ENCODE measurements at regions not wholly inside any gene's neighbourhood (a gene's known extent, or its start where the extent isn't known, plus 50 kb on each side); places are given as distances from the start of the nearest gene placed in this dataset.
"Not testable (repeated sequence)": the region's sequence is repeated elsewhere in the genome, so short reads cannot be mapped to it uniquely, and the experiment has no call there.

DNA sequence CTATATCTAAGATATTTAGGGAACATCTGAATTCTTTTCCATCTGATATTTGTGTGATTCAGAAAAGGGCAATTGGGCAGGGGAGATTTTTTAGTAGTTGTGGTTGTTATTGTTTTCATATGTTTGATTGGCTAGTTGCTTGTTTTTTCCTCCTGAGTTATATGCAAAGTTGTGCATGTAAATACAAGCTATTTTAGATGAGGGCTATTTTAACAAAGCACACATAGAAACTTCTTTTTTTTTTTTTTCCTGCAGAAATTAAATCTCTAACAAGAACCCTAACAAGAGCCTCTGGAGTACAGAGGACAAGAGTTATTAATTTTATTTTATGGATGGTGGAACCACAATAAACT, 559.1 kb downstream of the CETN3 start:
- DNase-seq = no peak

- no peak for DNase-seq
Observed at GRCh38 chr5:89849830-89850512, 559.6 kb downstream of the CETN3 start.

DNA sequence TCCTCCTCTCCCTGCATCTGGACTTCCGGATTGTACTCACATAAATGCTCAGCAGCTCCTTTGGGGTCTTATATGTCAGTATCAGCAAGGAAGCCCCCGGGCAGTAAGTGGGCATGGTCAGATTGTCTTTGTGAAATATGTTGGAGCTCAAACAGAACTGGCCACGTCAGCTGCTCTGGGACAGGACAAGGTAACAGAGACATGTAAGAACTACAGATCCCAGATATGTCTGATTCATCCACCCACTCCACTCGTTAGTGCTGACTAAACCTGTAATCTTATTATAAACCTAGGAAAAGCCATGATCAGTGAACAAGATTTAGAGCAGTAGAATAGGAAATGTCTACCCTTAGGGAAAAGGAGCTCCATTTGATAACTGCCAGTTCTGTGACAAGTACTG, 561.8 kb downstream of the CETN3 start:
- DNase-seq = no peak

GRCh38 chr5:89844548-89844947, 565.0 kb downstream of the CETN3 start:
- no peak for DNase-seq

DNA sequence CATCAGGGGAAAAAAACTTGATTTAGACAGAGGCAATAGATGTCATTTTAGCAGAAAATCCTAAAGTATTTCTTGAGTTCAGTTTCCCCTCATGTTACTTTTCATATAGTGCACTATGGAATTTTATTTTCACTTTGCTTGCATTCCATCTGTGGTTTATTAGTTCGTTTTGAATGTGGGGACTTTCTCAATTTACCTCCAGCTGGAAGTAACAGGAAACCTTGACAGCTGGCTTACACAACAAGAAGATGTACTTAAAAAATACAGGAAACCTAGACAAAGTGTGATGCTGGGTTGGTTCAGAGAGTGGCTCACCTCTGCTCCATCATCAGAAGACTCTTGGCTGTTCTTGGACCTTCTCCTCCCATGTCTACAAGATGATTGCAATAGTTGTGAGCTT, 567.0 kb downstream of the CETN3 start:
- DNase-seq = no peak

GRCh38 chr5:89840906-89841305, 568.6 kb downstream of the CETN3 start:
- no peak for DNase-seq

- DNase-seq = no peak
Observed at GRCh38 chr5:89830691-89831090, 578.9 kb downstream of the CETN3 start.

GRCh38 chr5:89827960-89828359, 581.6 kb downstream of the CETN3 start:
- no peak for DNase-seq

- DNase-seq = no peak
Observed at GRCh38 chr5:89827359-89827758, 582.2 kb downstream of the CETN3 start.

GRCh38 chr5:89826938-89827337, 582.6 kb downstream of the CETN3 start:
- DNase-seq = no peak

DNA sequence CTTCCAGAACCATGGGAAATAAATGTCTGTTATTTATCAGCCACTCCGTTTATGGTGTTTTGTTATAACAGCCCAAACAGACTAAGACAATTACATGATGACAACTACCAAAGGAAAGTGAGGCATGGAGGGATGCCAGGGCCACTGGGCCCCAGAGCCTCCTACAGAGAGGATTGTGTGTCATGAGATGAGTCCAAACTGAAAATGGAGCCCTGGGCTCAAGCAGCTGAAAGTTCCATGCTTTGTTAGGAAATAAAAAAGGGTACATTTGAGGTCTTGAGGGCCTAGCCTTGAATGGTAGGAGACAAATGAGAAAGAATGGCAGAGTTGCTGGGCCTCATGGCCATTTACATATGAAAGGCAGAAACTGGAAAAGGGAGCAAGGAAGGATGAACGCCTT, 586.5 kb downstream of the CETN3 start:
- DNase-seq = no peak

DNA sequence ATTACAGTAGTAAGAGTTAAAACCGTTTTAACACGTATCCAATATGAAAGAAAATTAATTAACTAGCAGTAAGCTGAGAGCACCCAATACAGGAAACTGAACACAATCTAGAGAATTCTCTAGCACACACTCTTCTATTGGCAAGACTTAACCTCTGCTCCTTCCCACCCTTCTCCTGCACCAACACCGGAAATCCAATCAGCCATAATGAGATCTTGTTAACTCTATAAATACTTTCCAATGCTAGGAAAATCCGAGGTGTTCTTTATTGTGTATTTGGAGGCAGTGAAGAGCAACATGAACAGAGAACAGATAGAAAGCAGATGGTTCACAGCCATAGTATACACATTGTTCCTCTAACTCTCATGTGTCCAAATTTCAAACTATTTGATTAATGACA, 591.7 kb downstream of the CETN3 start:
- DNase-seq = no peak

DNA sequence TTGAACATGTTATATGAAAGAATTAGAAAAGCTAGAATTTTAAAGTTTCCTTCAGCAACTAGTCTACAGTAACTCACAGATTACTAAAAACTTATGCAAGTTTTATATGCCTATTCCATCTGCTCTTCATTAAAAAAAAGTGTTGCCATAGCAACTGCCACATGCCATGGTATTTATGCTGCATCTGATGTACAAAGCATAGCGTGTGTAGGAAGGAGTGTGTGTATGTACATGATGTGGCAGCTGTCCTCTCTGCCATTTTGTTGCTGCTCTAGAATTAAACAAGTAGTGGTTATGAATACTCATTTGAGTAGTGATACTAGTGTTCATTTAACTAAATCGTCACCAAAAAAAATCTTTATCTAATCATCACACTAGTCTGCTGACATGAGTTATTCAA, 593.5 kb downstream of the CETN3 start:
- DNase-seq = no peak

DNA sequence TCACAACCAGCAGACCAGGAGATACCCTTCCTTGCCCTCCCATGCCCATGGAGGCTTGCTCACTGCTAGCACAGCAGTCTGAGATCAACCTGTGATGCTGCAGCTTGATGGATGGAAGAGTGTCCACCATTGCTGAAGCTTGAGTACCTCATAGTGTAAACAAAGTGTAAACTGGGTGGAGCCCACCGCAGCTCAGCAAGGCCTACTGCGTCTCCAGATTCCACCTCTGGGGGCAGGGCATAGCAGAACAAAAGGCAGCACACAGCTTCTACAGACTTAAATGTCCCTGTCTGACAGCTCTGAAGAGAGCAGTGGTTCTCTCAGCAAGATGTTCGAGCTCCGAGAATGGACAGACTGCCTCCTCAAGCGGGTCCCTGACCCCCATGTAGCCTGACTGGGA, 608.8 kb downstream of the CETN3 start:
- DNase-seq = not testable (repeated sequence)

DNA sequence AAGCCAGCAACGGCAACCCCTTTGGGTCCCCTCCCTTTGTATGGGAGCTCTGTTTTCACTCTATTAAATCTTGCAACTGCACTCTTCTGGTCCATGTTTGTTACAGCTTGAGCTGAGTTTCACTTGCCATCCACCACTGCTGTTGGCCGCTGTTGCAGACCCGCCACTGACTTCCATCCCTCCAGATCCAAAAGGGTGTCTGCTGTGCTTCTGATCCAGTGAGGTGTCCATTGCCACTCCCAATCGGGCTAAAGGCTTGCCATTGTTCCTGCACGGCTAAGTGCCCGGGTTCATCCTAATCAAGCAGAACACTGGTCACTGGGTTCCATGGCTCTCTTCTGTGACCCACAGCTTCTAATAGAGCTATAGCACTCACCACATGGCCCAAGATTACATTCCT, 615.1 kb downstream of the CETN3 start:
- not testable (repeated sequence) for DNase-seq

DNA sequence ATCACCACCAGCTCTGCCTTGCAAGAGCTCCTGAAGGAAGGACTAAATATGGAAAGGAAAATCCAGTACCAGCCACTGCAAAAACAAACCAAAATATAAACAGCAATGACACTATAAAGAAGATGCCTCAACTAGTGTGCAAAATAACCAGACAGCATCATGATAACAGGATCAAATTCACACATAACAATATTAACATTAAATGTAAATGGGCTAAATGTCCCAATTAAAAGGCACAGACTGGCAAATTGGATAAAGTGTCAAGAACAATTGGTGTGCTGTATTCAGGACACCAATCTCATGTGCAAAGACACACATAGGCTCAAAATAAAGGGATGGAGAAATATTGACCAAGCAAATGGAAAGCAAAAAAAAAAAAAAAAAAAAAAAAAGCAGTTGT, 629.8 kb downstream of the CETN3 start:
- DNase-seq = not testable (repeated sequence)

- DNase-seq = no peak
Observed at GRCh38 chr5:89777758-89778157, 631.8 kb downstream of the CETN3 start.

DNA sequence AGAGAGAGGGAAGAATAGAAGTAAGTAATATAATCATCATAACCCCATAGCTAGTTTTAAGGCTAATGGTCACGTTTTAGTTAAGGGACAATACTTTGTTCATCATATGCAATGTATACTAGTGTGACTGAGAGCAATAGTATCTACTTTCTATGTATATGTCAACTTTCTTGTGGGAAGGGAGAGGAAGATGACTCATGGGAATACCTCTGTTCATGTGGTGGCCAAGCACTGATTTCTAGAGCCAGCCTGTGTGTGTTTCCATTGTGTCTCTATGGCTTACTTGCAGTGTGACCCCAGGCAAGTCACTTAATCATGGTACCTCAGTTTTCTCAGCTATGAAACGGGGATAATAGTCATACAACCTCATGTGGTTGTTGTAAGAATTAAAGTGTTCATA, 639.6 kb downstream of the CETN3 start:
- no peak for DNase-seq

- DNase-seq = no peak
Observed at GRCh38 chr5:89759802-89760201, 649.8 kb downstream of the CETN3 start.

GRCh38 chr5:89758146-89758545, 651.4 kb downstream of the CETN3 start:
- no peak for DNase-seq

- DNase-seq = no peak
Observed at GRCh38 chr5:89756955-89757354, 652.6 kb downstream of the CETN3 start.

- DNase-seq = no peak
Observed at GRCh38 chr5:89755024-89755423, 654.5 kb downstream of the CETN3 start.

- DNase-seq = no peak
Observed at GRCh38 chr5:89735082-89735481, 674.5 kb downstream of the CETN3 start.

- DNase-seq = no peak
Observed at GRCh38 chr5:89733772-89734171, 675.8 kb downstream of the CETN3 start.

Measured in renal pelvis (tissue), 1 donor.